ENCODE measurements at regions not wholly inside any gene's neighbourhood (a gene's known extent, or its start where the extent isn't known, plus 50 kb on each side); places are given as distances from the start of the nearest gene placed in this dataset.
A peak's percentile ranks its signal among the peaks of the same experiment; 100 is the strongest.

DNA sequence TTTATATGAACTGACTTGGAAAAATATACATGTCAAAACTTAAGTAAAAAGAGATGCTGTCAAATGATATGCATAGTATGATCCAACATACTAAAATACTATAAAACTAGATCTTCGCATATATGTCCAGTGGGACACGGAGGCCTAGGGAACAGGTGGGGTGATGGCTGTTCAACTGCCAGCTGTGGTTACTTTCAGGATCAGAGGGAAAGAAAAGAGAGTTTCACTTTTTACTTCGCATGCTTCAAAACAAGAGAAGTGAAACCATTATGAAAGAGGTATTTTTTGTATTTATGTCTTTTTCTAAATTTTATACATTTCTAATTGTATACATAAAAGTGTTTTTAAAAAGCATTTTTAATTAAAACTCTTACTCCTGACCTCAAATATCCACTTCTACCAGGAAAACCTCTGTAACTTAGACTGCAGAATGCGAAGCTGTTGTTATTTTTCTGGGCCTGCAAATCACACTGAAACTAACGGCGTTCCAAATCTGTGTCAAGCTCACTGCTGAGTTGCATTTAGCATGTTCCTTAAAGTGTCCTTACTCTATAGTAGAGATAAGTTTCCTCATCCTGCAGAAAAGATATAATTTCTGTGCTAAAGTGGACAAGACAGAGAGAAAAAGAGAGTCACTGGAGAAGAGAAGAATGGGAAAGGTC is 97.8 kb upstream of the SLC35G4 start:
- no peak for DNase-seq

DNA sequence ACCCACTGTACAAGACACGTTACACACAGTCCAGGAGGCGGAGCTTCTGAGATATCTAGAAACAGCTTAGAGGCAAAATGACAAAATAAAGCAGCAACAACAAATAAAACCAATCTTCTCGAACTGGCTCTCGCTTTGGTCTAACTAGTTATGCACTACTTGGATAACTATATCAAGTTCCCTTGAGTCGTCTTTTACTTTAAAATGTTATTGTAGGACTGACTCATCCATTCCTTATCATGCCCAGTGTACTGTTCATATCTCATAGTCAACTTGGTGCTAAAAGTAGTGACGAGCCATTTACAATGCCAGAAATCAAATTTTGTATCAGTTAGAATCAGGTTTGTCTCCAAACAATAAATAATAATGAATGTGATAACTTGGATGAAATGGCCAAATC is 102.5 kb upstream of the SLC35G4 start:
- no peak for DNase-seq

DNA sequence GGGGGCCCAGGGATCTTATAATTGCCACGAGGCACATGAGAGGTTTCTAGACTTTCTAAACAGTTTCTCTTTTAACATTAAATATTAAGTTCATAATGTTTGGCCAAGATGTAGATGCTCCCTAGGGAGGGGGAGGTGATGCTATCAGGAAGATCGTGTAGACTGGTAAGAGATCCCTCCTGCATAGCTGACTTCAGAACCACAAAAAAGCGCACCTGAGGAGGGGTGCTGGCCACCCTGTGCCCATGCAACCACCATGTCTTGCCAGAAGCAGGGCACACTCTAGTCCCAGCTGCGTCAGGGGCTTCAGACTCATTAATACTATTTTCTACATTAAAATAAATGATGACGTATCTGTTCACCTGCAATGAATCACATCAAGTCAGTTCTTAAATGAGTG is 103.4 kb upstream of the SLC35G4 start:
- DNase-seq: no peak

GRCh38 chr18:11504962-11505361 is 104.4 kb upstream of the SLC35G4 start:
- no peak for DNase-seq

GRCh38 chr18:11502368-11502767 is 107.0 kb upstream of the SLC35G4 start:
- no peak for DNase-seq

DNA sequence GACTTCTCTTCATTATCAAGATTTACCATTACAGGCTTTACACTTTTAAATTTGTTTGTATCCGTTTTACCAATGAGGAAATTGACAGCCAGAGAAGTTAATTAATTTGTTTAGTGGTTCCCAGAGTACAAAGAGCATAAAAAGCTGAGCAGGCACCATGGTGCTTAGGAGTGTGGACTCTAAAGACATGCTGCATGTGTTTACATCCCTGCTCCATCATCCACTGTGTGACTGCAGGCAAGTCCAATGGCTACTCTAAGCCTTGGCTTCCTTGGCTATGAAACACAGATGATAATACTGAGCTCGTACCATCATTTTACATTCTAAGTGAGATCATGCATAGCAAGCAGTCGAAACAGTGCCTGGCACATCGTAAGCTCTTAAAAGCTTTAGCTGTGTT is 108.0 kb upstream of the SLC35G4 start:
- DNase-seq: no peak

DNA sequence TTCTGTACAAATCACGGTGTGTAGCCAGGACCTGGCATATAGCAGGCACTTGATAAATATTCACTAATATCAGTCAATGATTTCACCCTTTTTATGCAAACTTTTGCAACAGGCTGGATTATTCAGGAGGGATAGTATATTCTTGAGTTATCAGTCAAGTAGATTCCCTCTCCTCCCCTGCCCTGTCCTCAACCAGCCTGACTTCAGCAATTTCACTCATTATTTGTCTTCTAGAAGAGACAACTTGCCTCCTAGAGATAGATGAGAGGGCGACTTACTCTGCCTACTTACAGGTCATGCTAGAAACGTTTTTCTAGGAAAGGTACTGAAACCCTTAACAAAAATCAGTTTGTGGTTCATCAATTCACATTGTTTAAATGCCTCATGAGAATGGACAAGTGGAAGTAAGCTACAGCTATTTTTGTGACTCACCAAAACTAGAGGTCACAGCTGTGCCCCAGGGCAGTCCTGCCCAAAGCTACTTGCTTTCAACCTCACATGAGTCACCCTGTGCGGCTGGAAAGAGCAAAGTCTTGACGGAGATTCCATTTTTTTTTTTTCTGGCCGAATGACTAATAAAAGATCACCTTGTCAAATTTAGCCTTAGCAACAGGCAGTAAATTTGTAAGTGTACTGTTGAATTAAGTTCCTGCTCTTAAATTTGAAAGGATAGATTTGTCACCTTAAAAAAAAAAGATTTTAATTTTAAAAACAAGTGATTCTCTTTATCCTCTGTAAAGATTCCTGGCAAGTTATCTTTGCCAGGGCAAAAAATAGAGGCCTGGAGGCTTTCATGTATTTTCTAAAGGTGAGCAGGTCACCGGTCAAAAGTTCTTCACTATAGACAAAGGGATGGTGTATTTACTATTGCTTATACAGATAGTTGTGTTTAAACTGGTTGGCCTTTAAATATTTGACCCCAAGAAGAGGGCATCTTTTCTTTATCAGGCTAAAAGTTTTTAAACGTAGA is 109.0 kb upstream of the SLC35G4 start:
- DNase-seq: no peak

DNA sequence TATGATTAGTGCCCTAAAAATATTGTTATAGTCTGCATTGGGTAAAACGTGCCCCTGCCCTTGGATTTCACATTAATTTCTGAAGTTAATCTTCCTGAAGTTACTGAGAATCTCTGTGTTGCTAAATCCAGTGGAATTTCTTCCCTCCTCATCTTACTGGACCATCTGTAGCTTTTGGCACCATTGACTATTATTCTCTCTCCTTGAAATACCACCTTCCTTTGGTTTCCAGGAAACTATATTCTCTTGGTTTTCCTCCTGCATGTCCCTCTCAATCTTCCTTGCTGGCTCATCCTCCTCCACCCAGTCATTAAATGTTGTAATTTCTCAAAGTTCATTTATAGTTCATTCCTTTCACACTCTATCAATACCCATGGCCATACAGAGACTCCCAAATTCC is 110.6 kb upstream of the SLC35G4 start:
- no peak for DNase-seq

DNA sequence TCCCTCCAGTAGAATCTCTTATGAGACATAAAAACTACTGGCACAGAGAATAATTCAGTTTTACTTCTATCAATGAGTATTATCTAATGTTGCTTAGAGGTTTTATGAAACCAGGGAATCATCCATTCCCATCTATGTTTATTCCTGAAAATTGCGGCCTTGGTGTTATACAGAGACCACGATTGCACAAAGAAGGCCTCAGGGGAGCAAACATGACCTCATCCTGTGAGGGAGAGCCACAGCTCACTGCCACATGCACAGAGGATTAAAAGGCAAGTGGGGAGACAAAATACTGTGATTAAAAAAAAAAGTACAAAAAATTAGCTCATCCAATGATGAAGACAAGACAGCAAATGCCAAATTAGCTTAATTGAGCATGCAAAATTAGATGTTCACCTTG is 111.8 kb upstream of the SLC35G4 start:
- DNase-seq: no peak

GRCh38 chr18:11496526-11497172 is 112.7 kb upstream of the SLC35G4 start:
- DNase-seq: no peak

DNA sequence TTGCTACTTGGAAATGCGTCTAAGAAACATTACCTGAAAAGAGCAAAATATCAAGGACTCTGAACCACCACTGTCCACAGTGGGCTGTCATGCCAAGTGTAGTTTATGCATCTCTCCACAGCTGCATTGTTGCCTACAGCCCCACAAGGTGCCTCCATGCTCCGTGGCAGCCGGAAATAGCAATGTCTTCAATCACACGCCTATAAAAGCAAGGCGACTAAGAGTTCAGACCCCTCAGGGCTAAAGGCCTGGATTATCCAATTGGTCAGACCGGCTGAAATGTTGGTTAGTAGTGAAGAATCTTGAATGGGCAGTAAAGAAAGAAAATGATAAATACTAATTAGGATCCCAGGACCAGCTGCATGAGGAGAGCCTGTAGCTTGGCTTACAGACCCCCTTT is 114.0 kb upstream of the SLC35G4 start:
- DNase-seq: no peak

DNA sequence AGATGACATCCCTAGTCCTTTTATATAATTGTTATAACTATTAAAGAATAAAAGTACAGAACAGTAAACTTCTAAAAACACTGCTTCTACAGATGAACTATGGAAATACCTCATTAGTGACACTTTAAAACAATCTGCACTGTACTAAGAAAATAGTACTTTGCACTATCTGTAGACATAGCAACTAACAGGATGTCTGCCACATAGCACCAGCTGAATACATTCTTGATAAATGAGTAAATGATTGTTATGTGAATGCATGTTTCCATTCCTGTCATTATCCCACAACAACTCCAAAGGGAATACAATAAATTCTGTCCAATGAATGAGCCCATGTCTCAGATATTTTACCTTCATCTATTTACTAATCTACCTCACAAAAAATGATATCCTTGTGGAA is 115.3 kb upstream of the SLC35G4 start:
- no peak for DNase-seq

GRCh38 chr18:11489266-11489899 is 120.0 kb upstream of the SLC35G4 start:
- DNase-seq: no peak

DNA sequence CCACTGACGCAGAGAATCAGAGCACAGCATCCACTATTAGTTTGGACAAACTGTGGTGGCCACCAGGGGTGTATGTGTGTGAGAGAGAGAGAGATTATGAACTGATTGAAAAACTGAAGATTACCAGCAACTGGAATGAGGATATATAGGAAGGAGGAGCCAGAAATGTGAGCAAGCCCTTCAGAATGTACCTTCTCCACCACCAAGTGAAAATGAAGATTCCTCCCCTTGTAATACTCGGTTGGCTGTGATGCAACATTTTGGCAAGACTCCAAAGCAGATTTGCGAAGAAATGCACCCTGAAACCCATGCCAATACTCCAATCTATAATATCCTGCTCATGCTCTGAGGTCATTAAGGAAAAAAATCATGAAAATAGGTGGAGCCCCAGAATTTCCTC is 121.2 kb upstream of the SLC35G4 start:
- DNase-seq: no peak

- no peak for DNase-seq
Observed at GRCh38 chr18:11487390-11487789, 122.0 kb upstream of the SLC35G4 start.

DNA sequence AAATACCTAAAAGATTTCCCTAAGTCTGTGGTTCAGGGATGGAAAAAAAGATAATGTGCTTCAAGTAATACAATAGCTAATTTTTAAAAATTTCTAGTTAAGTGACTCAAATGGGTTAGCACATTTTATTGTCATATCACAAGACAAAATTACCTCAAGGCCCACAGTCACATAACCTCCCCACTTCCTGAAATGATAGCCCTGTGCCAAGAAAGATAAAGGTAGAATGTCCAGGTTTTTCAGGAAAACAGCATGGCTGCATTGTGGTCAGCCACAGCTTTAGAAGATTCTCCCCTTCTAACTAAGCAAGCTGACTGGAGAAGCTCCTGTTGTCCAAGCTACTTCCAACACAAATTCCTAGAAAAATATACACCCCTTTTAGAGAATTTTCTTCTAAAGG is 127.1 kb upstream of the SLC35G4 start:
- DNase-seq: no peak

DNA sequence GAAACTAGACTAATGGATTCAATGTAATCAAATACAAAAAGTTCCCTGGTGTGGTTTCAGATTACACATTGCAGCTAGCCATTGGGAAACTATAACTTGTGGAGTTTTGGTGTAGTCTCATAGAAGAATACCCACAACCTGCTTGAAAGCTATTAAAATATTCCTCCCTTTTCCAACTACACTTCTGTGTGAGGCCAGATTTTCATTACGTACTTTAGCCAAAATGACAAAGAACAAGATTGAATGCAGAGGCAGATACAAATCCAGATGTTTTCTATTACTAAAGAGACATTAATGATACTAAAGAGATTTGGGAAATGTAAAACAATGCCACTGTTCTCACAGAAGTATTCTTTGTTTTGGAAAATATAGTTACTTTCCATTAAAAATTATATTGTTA is 128.7 kb upstream of the SLC35G4 start:
- DNase-seq: no peak

GRCh38 chr18:11479031-11479430 is 130.4 kb upstream of the SLC35G4 start:
- peak; percentile 42 for DNase-seq

DNA sequence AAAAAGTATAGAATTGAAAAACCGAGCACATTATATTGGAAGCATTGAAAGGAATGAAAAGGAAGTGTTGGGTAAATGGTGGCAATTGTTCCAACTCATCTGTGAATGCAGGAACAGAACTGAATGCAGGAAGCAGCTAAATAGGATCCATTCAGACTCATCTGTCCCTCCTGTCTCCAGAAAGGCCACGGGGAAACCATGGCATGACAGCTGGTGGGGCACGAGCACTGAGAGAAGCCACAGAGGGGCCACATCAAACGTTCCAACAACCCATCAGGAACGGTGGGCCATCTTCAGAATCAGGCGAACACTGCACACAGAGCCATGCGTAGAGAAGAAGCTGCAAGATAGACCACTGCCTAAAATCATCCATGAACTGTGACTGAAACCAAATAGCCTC is 138.5 kb upstream of the SLC35G4 start:
- no peak for DNase-seq

GRCh38 chr18:11468617-11469016 is 140.8 kb upstream of the SLC35G4 start:
- DNase-seq: no peak

- no peak for DNase-seq
Observed at GRCh38 chr18:11468120-11468519, 141.3 kb upstream of the SLC35G4 start.

- no peak for DNase-seq
Observed at GRCh38 chr18:11467611-11468010, 141.8 kb upstream of the SLC35G4 start.

DNA sequence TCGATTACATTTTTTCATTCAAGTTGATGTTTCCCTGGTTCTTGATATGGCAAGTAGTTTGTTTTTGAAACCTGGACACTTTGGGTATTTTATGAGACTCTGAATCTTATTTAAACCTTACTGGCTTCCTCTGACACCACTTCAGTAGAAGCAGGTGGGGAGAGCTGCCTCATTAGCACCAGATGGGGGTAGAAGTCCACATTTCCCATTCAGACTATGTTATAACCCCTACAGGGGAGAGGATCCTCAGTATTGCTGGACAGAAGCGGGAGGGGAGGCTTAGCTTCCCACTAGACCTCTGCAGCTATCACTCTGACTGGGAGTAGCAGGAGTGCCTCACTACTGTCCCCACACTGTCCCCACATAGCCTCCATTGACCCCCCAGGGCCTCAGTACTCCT is 145.3 kb upstream of the SLC35G4 start:
- no peak for DNase-seq

Data from NCI-H1105 treated with DMSO at 0.1 percent for 48 hours (cell line).